SK-N-SH treated with all-trans-retinoic acid at 6 μM for 48 hours (cell line): ENCODE measurements at regions not wholly inside any gene's neighbourhood (a gene's known extent, or its start where the extent isn't known, plus 50 kb on each side); places are given as distances from the start of the nearest gene placed in this dataset.
"Not testable (repeated sequence)": the region's sequence is repeated elsewhere in the genome, so short reads cannot be mapped to it uniquely, and the experiment has no call there.

Experiments used
- ATAC-seq: fragments of 200-7000 bp; cut with Tn5 transposase; 3 replicates; pipeline ENCODE4 v1.9.1; 2020; ENCODE audit warnings: mild to moderate bottlenecking, moderate library complexity
- ARNTL ChIP-seq: fragments of 450-650 bp; formaldehyde crosslinking; IDR thresholded peaks from 2 replicates; pipeline ENCODE4 v1.5.0; 2020; ENCODE audit warnings: low read depth, mild to moderate bottlenecking, moderate library complexity, borderline replicate concordance
- ESRRG ChIP-seq: fragments of 250-450 bp; sonication (Bioruptor Pico); IDR thresholded peaks from 2 replicates; pipeline ENCODE4 v1.6.1; 2021; ENCODE audit warnings: mild to moderate bottlenecking
- ISL1 ChIP-seq: fragments of 250-450 bp; sonication (Bioruptor Pico); IDR thresholded peaks from 2 replicates; pipeline ENCODE4 v2.1.2; 2022; ENCODE audit warnings: mild to moderate bottlenecking, moderate library complexity
- RARB ChIP-seq: fragments of 250-450 bp; sonication (Bioruptor Pico); IDR thresholded peaks from 2 replicates; pipeline ENCODE4 v1.8.0; 2021; ENCODE audit warnings: mild to moderate bottlenecking, moderate library complexity
- TCF4 ChIP-seq: fragments of 250-450 bp; sonication (Bioruptor Pico); IDR thresholded peaks from 2 replicates; pipeline ENCODE4 v1.8.0; 2021; ENCODE audit warnings: mild to moderate bottlenecking, moderate library complexity, borderline replicate concordance
- TOX ChIP-seq: fragments of 250-450 bp; sonication (Bioruptor Pico); IDR thresholded peaks from 2 replicates; pipeline ENCODE4 v1.8.0; 2021; ENCODE audit warnings: mild to moderate bottlenecking, moderate library complexity, borderline replicate concordance
- ZC3H10 ChIP-seq: fragments of 250-450 bp; sonication (Bioruptor Pico); IDR thresholded peaks from 2 replicates; pipeline ENCODE4 v1.5.1; 2021; ENCODE audit warnings: mild to moderate bottlenecking, moderate library complexity
- ZFP3 ChIP-seq: fragments of 250-450 bp; sonication (Bioruptor Pico); IDR thresholded peaks from 2 replicates; pipeline ENCODE4 v1.5.0; 2020; ENCODE audit warnings: mild to moderate bottlenecking, moderate library complexity
- ZFP30 ChIP-seq: fragments of 450-650 bp; formaldehyde crosslinking; IDR thresholded peaks from 2 replicates; pipeline ENCODE4 v1.5.0; 2022; ENCODE audit warnings: mild to moderate bottlenecking, moderate library complexity
- ZNF565 ChIP-seq: fragments of 450-650 bp; formaldehyde crosslinking; conservative IDR thresholded peaks from 2 replicates; pipeline ENCODE4 v1.5.0; 2020; ENCODE audit warnings: low read depth, mild to moderate bottlenecking, moderate library complexity
- ZNF70 ChIP-seq: fragments of 450-650 bp; formaldehyde crosslinking; IDR thresholded peaks from 2 replicates; pipeline ENCODE4 v1.5.0; 2020; ENCODE audit warnings: mild to moderate bottlenecking, moderate library complexity
- TF ChIP-seq, protein P1 (sequence below): fragments of 250-450 bp; sonication (Bioruptor Pico); IDR thresholded peaks from 2 replicates; pipeline ENCODE4 v1.8.0; 2020; ENCODE audit warnings: mild to moderate bottlenecking, moderate library complexity, borderline replicate concordance
- TF ChIP-seq, protein P2 (sequence below): fragments of 250-450 bp; sonication (Bioruptor Pico); IDR thresholded peaks from 2 replicates; pipeline ENCODE4 v1.5.1; 2021; ENCODE audit warnings: mild to moderate bottlenecking, moderate library complexity
- TF ChIP-seq, protein P3 (sequence below): fragments of 250-450 bp; sonication (Bioruptor Pico); IDR thresholded peaks from 2 replicates; pipeline ENCODE4 v1.8.0; 2021; ENCODE audit warnings: low read depth, mild to moderate bottlenecking, moderate library complexity, borderline replicate concordance
- TF ChIP-seq, protein P4 (sequence below): fragments of 250-450 bp; sonication (Bioruptor Pico); IDR thresholded peaks from 2 replicates; pipeline ENCODE4 v1.5.0; 2020; ENCODE audit warnings: mild to moderate bottlenecking, moderate library complexity

DNA sequence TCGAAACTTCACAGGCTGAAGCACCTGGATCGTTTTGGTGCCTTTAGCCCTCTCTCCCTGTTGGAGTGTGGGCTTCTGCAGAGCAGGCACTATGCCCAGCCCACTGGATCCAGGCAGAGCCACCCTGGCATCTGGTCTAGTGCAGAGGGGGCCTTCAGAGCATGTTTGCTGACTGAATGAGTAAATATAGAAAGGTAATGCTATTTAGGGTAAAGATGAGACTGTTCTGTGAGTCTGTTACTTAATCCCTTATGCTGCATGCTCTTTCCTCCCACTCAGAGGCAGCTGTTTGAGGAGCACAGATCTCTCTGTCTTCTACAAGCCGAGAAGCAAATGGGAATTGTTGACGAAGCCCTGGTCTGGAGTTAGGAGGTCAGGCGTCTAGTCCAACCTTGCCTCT is 130.2 kb downstream of the RGPD3 start:
- TF ChIP-seq, protein P1, sequence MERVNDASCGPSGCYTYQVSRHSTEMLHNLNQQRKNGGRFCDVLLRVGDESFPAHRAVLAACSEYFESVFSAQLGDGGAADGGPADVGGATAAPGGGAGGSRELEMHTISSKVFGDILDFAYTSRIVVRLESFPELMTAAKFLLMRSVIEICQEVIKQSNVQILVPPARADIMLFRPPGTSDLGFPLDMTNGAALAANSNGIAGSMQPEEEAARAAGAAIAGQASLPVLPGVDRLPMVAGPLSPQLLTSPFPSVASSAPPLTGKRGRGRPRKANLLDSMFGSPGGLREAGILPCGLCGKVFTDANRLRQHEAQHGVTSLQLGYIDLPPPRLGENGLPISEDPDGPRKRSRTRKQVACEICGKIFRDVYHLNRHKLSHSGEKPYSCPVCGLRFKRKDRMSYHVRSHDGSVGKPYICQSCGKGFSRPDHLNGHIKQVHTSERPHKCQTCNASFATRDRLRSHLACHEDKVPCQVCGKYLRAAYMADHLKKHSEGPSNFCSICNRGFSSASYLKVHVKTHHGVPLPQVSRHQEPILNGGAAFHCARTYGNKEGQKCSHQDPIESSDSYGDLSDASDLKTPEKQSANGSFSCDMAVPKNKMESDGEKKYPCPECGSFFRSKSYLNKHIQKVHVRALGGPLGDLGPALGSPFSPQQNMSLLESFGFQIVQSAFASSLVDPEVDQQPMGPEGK (CRISPR knock-in tag): no peak
- ATAC-seq: no peak

- ATAC-seq: no peak
- no peak for TF ChIP-seq ESRRG (CRISPR knock-in tag)
- TF ChIP-seq, protein P2, sequence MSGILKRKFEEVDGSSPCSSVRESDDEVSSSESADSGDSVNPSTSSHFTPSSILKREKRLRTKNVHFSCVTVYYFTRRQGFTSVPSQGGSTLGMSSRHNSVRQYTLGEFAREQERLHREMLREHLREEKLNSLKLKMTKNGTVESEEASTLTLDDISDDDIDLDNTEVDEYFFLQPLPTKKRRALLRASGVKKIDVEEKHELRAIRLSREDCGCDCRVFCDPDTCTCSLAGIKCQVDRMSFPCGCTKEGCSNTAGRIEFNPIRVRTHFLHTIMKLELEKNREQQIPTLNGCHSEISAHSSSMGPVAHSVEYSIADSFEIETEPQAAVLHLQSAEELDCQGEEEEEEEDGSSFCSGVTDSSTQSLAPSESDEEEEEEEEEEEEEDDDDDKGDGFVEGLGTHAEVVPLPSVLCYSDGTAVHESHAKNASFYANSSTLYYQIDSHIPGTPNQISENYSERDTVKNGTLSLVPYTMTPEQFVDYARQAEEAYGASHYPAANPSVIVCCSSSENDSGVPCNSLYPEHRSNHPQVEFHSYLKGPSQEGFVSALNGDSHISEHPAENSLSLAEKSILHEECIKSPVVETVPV: no peak
- no peak for TF ChIP-seq ISL1
- TF ChIP-seq, protein P3, sequence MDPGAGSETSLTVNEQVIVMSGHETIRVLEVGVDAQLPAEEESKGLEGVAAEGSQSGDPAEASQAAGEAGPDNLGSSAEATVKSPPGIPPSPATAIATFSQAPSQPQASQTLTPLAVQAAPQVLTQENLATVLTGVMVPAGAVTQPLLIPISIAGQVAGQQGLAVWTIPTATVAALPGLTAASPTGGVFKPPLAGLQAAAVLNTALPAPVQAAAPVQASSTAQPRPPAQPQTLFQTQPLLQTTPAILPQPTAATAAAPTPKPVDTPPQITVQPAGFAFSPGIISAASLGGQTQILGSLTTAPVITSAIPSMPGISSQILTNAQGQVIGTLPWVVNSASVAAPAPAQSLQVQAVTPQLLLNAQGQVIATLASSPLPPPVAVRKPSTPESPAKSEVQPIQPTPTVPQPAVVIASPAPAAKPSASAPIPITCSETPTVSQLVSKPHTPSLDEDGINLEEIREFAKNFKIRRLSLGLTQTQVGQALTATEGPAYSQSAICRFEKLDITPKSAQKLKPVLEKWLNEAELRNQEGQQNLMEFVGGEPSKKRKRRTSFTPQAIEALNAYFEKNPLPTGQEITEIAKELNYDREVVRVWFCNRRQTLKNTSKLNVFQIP (CRISPR knock-in tag): no peak
- TF ChIP-seq, all 23 proteins: peak for 0
Measured at GRCh38 chr2:106336737-106337136, 131.5 kb downstream of the RGPD3 start.

- ATAC-seq: no peak
- TF ChIP-seq ESRRG (CRISPR knock-in tag) (no peak), TCF4 (CRISPR knock-in tag) (no peak), ISL1 (no peak), ZNF565 (CRISPR knock-in tag) (no peak)
Measured at GRCh38 chr2:106336108-106336507, 132.1 kb downstream of the RGPD3 start.

DNA sequence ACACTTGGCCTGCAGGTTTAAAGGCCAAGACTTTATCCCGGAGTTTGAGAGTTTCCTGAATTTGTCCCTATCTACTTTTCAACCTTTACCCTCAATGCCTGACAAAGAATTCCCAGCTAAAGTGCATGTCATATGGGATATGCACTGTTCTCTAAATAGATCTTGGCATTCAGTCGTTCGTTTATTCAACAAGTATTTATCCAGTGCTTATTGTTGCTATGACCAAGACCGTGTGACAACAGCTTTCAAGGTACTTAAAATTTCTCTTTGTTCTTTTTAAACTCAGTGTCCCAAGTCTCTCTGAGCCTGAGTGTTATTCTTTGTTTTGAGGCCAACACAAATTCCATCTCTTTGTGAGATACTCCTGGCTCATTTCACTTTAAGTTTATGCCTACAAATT is 133.4 kb downstream of the RGPD3 start:
- ATAC-seq: no peak

DNA sequence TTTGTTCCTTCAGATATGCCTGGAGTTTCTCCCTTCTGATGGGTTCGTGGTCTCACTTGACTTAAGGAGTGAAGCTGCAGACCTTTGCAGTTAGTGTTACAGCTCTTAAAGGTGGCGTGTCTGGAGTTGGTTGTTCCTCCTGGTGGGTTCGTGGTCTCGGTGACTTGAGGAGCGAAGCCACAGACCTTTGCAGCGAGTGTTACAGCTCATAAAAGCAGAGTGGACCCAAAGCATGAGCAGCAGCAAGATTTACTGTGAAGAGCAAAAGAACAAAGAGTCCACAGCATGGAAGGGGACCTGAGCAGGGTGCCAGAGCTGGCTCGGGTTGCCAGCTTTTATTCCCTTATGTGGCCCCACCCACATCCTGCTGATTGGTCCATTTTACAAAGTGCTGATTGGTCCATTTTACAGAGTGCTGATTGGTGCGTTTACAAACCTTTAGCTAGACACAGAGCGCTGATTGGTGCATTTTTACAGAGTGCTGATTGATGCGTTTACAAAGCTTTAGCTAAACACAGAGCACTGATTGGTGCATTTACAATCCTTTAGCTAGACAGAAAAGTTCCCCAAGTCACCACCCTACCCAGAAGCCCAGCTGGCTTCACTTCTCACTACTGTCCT is 134.8 kb downstream of the RGPD3 start:
- not testable (repeated sequence) for ATAC-seq

More for the DNA sequence above, 133.4 kb downstream of the RGPD3 start:
- no peak for TF ChIP-seq TCF4 (CRISPR knock-in tag)
- TF ChIP-seq ZFP30 (CRISPR knock-in tag): no peak
- no peak for TF ChIP-seq ZNF565 (CRISPR knock-in tag)
- no peak for TF ChIP-seq ZC3H10 (CRISPR knock-in tag)
- no peak for TF ChIP-seq ISL1
- TF ChIP-seq RARB (CRISPR knock-in tag): no peak
- TF ChIP-seq, protein P2: no peak
- TF ChIP-seq, protein P1 (CRISPR knock-in tag): no peak
- TF ChIP-seq ARNTL (CRISPR knock-in tag): no peak
- TF ChIP-seq, protein P4, sequence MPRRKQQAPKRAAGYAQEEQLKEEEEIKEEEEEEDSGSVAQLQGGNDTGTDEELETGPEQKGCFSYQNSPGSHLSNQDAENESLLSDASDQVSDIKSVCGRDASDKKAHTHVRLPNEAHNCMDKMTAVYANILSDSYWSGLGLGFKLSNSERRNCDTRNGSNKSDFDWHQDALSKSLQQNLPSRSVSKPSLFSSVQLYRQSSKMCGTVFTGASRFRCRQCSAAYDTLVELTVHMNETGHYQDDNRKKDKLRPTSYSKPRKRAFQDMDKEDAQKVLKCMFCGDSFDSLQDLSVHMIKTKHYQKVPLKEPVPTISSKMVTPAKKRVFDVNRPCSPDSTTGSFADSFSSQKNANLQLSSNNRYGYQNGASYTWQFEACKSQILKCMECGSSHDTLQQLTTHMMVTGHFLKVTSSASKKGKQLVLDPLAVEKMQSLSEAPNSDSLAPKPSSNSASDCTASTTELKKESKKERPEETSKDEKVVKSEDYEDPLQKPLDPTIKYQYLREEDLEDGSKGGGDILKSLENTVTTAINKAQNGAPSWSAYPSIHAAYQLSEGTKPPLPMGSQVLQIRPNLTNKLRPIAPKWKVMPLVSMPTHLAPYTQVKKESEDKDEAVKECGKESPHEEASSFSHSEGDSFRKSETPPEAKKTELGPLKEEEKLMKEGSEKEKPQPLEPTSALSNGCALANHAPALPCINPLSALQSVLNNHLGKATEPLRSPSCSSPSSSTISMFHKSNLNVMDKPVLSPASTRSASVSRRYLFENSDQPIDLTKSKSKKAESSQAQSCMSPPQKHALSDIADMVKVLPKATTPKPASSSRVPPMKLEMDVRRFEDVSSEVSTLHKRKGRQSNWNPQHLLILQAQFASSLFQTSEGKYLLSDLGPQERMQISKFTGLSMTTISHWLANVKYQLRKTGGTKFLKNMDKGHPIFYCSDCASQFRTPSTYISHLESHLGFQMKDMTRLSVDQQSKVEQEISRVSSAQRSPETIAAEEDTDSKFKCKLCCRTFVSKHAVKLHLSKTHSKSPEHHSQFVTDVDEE (CRISPR knock-in tag): no peak
- TF ChIP-seq ZNF70: no peak
- no peak for TF ChIP-seq ZFP3 (CRISPR knock-in tag)
- no peak for TF ChIP-seq TOX (CRISPR knock-in tag)
- no peak for TF ChIP-seq ESRRG (CRISPR knock-in tag)
